Right cardiac atrium (tissue), 5 donors: ENCODE measurements at regions not wholly inside any gene's neighbourhood (a gene's known extent, or its start where the extent isn't known, plus 50 kb on each side); places are given as distances from the start of the nearest gene placed in this dataset.

Source experiments
- ATAC-seq, 2 donors: fragments of 200-7000 bp; cut with Tn5 transposase; one replicate each; pipeline versions ENCODE4 v1.8.0 to v1.9.1; 2020; ENCODE audit warnings: moderate library complexity in 2 of 2, mild to moderate bottlenecking in 1 of 2
- DNase-seq, 3 donors: peaks; one replicate each; pipeline ENCODE4 v3.0.0-alpha.2; 2020
- H3K27ac ChIP-seq: one replicate; pipeline ENCODE4 v1.5.1; 2013; ENCODE audit warnings: mild to moderate bottlenecking, low read length, control low read depth, moderate library complexity
- H3K27me3 ChIP-seq: one replicate; pipeline ENCODE4 v1.6.1; 2013; ENCODE audit not compliant: control insufficient read depth, insufficient read depth
- H3K4me1 ChIP-seq: one replicate; pipeline ENCODE4 v1.6.1; 2013; ENCODE audit warnings: low read length; ENCODE audit not compliant: control insufficient read depth, insufficient read depth
- H3K4me3 ChIP-seq: one replicate; pipeline ENCODE4 v1.5.1; 2013; ENCODE audit warnings: low read length, control low read depth
- H3K9me3 ChIP-seq: one replicate; pipeline ENCODE4 v1.6.1; 2013; ENCODE audit warnings: low read length; ENCODE audit not compliant: control insufficient read depth
- WGBS: extraction: QIAGEN DNeasy Blood & Tissue Kit; methylation state at CpG from one replicate; pipeline ENCODE4 v1.1.7; 2013; 5-methylcytosine and 5-hydroxymethylcytosine counted together
- intact Hi-C, 4 donors: fragments of 100-400 bp; cut with DNase I; formaldehyde crosslinking; loops; one replicate each; pipeline versions ENCODE4 v1.11.0 to v1.14.0; 2022 to 2023
- donor health status: healthy with polysubstance abuse.
- donor health status: DM: no; HTN: yes; CAD: no.
- donor health status: DM: no; HTN: no; CAD: no.
- donor health status: DM: no; HTN: yes; CAD: no; lungs with severe emphysema.
- donor health status: DM: yes; HTN: yes; CAD: no.

- DNase-seq (no peak), ATAC-seq (no peak)
- Histone ChIP-seq H3K27ac (no peak overlapping the region), H3K27me3 (no peaks in the 10 kb centered on the region), H3K4me1 (no peaks in the 10 kb centered on the region), H3K4me3 (no peak overlapping the region), H3K9me3 (no peaks in the 10 kb centered on the region)
- intact Hi-C loops: no loop called here
- WGBS: 86% methylated on average over 13 of the region's 13 CpGs
Observed at GRCh38 chr17:77664097-77664729, 294.3 kb upstream of the TNRC6C start.

GRCh38 chr17:77665833-77666232, 292.7 kb upstream of the TNRC6C start:
- intact Hi-C loops: no loop called here
- Histone ChIP-seq H3K9me3 (no peaks in the 10 kb centered on the region), H3K4me1 (no peaks in the 10 kb centered on the region), H3K27ac (no peak overlapping the region), H3K4me3 (no peak overlapping the region), H3K27me3 (no peaks in the 10 kb centered on the region)
- DNase-seq: no peak
- ATAC-seq: no peak
- 94% methylated on average over 3 of the region's 3 CpGs for WGBS

DNA sequence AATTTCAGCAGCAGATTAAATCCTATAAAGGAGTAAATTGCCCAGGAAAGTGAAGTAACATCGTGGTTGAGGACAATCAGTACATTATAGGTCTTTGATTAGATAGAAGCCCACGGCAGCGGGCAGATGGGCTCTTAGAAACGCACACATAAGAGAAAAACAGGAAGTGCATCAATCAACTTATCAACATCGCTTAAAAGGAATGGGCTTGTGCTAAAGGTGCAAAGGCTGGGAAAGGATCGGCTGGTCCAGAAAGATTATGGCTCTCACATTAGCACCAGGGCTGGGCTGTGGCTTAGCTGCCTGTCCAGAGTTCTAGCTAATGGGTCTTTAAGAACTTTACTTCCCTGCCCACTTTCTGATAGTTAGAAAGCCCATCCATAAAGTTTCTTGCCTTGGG, 292.0 kb upstream of the TNRC6C start:
- 12% methylated on average over 6 of the region's 6 CpGs for WGBS
- no peak overlapping the region for H3K27ac ChIP-seq
- no peak overlapping the region for H3K4me3 ChIP-seq
- intact Hi-C loops: no loop called here
- H3K4me1 ChIP-seq: no peaks in the 10 kb centered on the region
- no peak for ATAC-seq
- no peaks in the 10 kb centered on the region for H3K27me3 ChIP-seq
- no peak for DNase-seq
- no peaks in the 10 kb centered on the region for H3K9me3 ChIP-seq

DNA sequence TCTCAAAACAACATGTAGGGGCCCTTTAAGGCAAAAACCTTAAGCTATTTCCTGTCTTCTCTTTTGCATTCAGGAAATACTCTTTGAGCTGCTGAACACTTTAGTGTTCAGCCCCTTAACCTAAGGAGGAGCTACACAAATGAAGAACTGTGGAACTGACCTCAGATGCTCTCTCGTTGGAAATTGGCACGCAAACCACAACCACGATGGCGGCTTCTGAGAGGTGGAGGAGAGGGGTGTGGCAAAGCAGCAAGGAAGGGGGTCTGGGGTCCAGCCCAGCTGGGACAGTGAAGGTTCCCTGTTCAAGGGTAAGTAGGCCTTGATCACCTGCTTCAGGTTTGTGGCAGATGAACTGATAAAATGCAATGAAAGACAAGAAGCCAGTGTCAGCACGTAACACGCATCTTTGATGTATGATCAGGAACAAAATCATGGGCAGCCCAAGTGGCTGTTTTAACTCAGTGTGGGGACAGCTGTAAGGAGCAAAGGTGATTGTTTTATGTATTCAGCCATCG, 291.6 kb upstream of the TNRC6C start:
- intact Hi-C loops: no loop called here
- ATAC-seq: no peak
- no peaks in the 10 kb centered on the region for H3K9me3 ChIP-seq
- 55% methylated on average over 7 of the region's 7 CpGs for WGBS
- H3K27me3 ChIP-seq: no peaks in the 10 kb centered on the region
- no peak overlapping the region for H3K27ac ChIP-seq
- H3K4me3 ChIP-seq: no peak overlapping the region
- H3K4me1 ChIP-seq: no peaks in the 10 kb centered on the region
- DNase-seq: no peak

DNA sequence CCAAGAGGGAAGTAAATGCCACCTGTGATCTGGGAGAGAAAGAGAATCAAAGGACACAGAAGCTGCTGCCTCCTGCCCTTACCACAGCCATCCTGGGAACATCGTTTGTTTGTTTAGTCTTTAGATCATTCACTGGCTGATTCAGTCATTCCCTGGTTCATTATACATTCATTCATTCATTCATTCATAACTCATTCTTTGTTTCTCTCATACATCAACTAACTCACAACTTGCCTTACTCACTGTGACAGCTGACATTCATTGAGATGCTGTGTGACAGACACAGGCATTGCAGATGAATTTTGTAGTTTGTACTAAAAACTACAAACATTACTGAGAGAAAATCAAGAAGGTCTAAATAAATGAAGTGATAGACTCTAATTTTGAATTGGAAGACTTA, 291.0 kb upstream of the TNRC6C start:
- DNase-seq: no peak
- intact Hi-C loops: no loop called here
- no peaks in the 10 kb centered on the region for H3K9me3 ChIP-seq
- WGBS: 63% methylated on average over 1 of the region's 1 CpG
- H3K27ac ChIP-seq: no peak overlapping the region
- H3K27me3 ChIP-seq: no peaks in the 10 kb centered on the region
- H3K4me3 ChIP-seq: no peak overlapping the region
- ATAC-seq: no peak
- H3K4me1 ChIP-seq: no peaks in the 10 kb centered on the region

GRCh38 chr17:77668518-77668917, 290.0 kb upstream of the TNRC6C start:
- intact Hi-C loops: no loop called here
- Histone ChIP-seq H3K4me1 (no peaks in the 10 kb centered on the region), H3K4me3 (no peak overlapping the region), H3K27ac (no peak overlapping the region), H3K9me3 (no peaks in the 10 kb centered on the region), H3K27me3 (no peaks in the 10 kb centered on the region)
- 83% methylated on average over 2 of the region's 2 CpGs for whole genome bisulfite sequencing
- DNase-seq: no peak
- no peak for ATAC-seq

DNA sequence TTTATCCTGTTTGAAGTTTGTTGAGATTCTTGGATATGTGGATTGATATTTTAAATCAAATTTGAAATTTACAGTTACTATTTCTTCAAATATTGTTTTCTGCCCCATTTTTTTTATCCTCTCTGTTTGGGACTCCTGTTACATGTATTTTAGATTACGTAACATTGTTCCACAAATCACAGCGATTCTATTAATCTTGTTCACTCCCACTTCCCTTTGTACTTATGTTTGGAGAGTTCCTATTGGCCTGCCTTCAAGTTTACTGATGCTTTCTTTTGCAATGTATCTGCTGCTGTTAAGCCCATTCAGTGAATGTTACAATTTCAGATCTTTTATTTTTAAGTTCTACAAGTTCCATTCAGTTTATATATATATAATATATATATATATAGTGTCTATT, 288.3 kb upstream of the TNRC6C start:
- Histone ChIP-seq H3K9me3 (no peaks in the 10 kb centered on the region), H3K4me1 (peaks cover 1% of the 10 kb centered on the region), H3K4me3 (no peak overlapping the region), H3K27ac (no peak overlapping the region), H3K27me3 (no peaks in the 10 kb centered on the region)
- DNase-seq: no peak
- WGBS: 84% methylated on average over 2 of the region's 2 CpGs
- no peak for ATAC-seq
- intact Hi-C loops: no loop called here

DNA sequence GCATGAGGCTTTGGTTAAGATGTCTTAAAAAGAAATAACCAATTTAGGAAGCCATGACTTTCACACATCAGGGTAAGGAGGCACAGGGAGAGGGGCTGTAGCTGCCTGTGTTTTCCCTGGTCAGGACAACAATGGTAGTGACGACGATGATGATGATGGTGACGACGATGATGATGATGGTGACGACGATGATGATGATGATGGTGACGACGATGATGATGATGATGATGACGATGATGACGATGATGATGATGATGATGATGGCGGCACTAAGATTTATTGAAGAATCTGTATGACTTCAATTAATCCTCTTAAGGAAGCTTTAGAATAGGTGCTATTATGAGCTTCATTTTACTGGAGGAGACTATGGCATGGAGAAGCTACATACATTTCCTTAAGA, 284.1 kb upstream of the TNRC6C start:
- DNase-seq (no peak), ATAC-seq (no peak)
- Histone ChIP-seq H3K4me1 (peaks cover 17% of the 10 kb centered on the region), H3K9me3 (no peaks in the 10 kb centered on the region), H3K27me3 (no peaks in the 10 kb centered on the region), H3K27ac (no peak overlapping the region), H3K4me3 (no peak overlapping the region)
- intact Hi-C loops: no loop called here
- 86% methylated on average over 11 of the region's 11 CpGs for WGBS

GRCh38 chr17:77675411-77675810, 283.1 kb upstream of the TNRC6C start:
- intact Hi-C loops: no loop called here
- H3K9me3 ChIP-seq: no peaks in the 10 kb centered on the region
- no peak overlapping the region for H3K27ac ChIP-seq
- peak in 1 of 2 donors; percentile 10 for ATAC-seq
- H3K27me3 ChIP-seq: no peaks in the 10 kb centered on the region
- WGBS: 93% methylated on average over 8 of the region's 8 CpGs
- H3K4me3 ChIP-seq: no peak overlapping the region
- peaks cover 17% of the 10 kb centered on the region for H3K4me1 ChIP-seq
- DNase-seq: no peak

GRCh38 chr17:77675816-77676215, 282.7 kb upstream of the TNRC6C start:
- Histone ChIP-seq H3K27me3 (no peaks in the 10 kb centered on the region), H3K27ac (peak overlapping the region; percentile 57), H3K9me3 (no peaks in the 10 kb centered on the region), H3K4me3 (no peak overlapping the region), H3K4me1 (peaks cover 17% of the 10 kb centered on the region)
- 37% methylated on average over 5 of the region's 5 CpGs for WGBS
- intact Hi-C loops: no loop called here
- ATAC-seq (peak; percentile 36 to 47), DNase-seq (peak in 1 of 3 donors; percentile 63)

DNA sequence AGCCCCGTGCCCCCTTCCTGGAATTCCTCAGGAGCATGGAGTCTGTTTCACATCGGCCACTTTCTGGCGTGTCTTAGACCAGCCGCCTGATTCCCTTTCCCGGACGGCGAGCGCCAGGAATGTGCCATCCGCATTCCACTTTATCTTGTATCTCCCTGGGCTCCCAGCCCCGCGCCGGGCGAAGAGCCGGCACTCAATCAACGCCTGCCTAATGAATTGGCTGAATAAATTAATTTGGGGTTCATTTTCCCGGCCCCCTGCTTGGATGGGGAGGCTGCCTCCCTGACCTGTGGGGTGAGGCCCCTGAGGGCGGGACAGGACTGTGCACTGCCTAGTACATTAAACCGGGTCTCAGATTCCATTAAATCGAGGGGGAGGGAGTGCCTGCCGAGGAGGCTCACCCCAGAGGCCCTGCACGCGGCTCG, 282.3 kb upstream of the TNRC6C start:
- Histone ChIP-seq H3K9me3 (no peaks in the 10 kb centered on the region), H3K4me1 (peaks cover 17% of the 10 kb centered on the region), H3K27me3 (no peaks in the 10 kb centered on the region), H3K27ac (peak overlapping the region; percentile 57), H3K4me3 (no peak overlapping the region)
- ATAC-seq: peak; percentile 69 to 78
- WGBS: 24% methylated on average over 23 of the region's 23 CpGs
- DNase-seq: peak; percentile 42 to 83 (median 72)
- intact Hi-C loops: no loop called here

- H3K27me3 ChIP-seq: no peaks in the 10 kb centered on the region
- intact Hi-C loops: no loop called here
- ATAC-seq (no peak), DNase-seq (no peak)
- H3K4me1 ChIP-seq: peaks cover 17% of the 10 kb centered on the region
- H3K9me3 ChIP-seq: no peaks in the 10 kb centered on the region
- H3K27ac ChIP-seq: no peak overlapping the region
- 69% methylated on average over 4 of the region's 4 CpGs for WGBS
- no peak overlapping the region for H3K4me3 ChIP-seq
Observed at GRCh38 chr17:77677211-77677610, 281.3 kb upstream of the TNRC6C start.
